Psoas muscle (tissue), 7 donors: ENCODE measurements at regions not wholly inside any gene's neighbourhood (a gene's known extent, or its start where the extent isn't known, plus 50 kb on each side); places are given as distances from the start of the nearest gene placed in this dataset.

ENCODE experiments used
- ATAC-seq, 4 donors: fragments of 200-7000 bp; cut with Tn5 transposase; one replicate each; pipeline ENCODE4 v1.9.1; 2020; ENCODE audit warnings: moderate library complexity in 3 of 4, mild to moderate bottlenecking in 2 of 4
- DNase-seq, 2 donors: peaks; one replicate each; pipeline ENCODE4 v3.0.0-alpha.2; 2020
- H3K27ac ChIP-seq: fragments of 200-600 bp; one replicate; pipeline ENCODE4 v1.8.0; 2022
- H3K27me3 ChIP-seq, 3 donors: fragments of 200-600 bp in 1 of 3; one replicate each; pipeline versions ENCODE4 v1.6.1 to v1.8.0; 2013 to 2022; ENCODE audit warnings: low read length in 2 of 3, mild to moderate bottlenecking in 2 of 3, moderate library complexity in 1 of 3; ENCODE audit not compliant: insufficient read depth in 3 of 3
- H3K36me3 ChIP-seq, 2 donors: fragments of 200-600 bp in 1 of 2; one replicate each; pipeline versions ENCODE4 v1.6.1 to v1.8.0; 2013 to 2022; ENCODE audit warnings: low read depth in 1 of 2, mild to moderate bottlenecking in 1 of 2, moderate library complexity in 1 of 2; ENCODE audit not compliant: insufficient read depth in 1 of 2
- H3K4me1 ChIP-seq: fragments of 200-600 bp; one replicate; pipeline ENCODE4 v1.8.0; 2022
- H3K4me3 ChIP-seq: fragments of 200-600 bp; one replicate; pipeline ENCODE4 v1.8.0; 2022; ENCODE audit warnings: mild to moderate bottlenecking
- H3K9me3 ChIP-seq: fragments of 200-600 bp; one replicate; pipeline ENCODE4 v1.8.0; 2022
- WGBS, 3 donors: extraction: QIAGEN DNeasy Blood & Tissue Kit; methylation state at CpG; one replicate each; pipeline versions ENCODE4 v1.1.6 to v1.1.7; 2013; 5-methylcytosine and 5-hydroxymethylcytosine counted together
- intact Hi-C, 2 donors: fragments of 100-400 bp; cut with DNase I; formaldehyde crosslinking; loops; one replicate each; pipeline versions ENCODE4 v1.11.0 to v1.14.2; 2022
- TF ChIP-seq, protein P1 (sequence below): fragments of 200-600 bp; IDR thresholded peaks from one replicate; pipeline ENCODE4 v1.8.0; 2022; ENCODE audit warnings: antibody characterized with exemption
- donor health status: healthy with polysubstance abuse.
- donor health status: DM: no; HTN: no; CAD: no; lungs with moderate emphysema.
- donor health status: Bipolar disorder and iron deficiency.
- donor health status: healthy.
- donor health status: DM: yes; HTN: yes; CAD: no.
- donor health status: DM: no; HTN: no; CAD: no.
- donor health status: DM: yes; HTN: yes; CAD: no.

DNA sequence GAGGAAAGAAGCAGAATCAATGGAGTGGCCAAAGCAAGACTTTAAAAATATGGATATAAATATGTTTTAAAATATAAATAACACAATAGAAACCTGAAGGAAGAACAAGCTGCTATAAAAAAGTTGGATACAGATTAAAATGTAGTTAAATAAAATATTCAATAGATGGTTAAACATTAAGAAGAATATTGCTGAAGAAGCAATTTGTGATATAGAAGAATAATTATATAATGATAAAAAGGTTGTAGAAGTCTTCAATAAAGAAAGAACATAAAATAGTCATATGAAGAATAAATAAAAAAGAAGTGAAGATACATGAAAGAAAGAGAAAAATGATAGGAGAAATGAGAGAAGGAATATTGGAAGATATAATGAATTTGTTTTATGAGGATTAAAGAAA, 392.0 kb downstream of the DSC3 start:
- Histone ChIP-seq H3K36me3 (no peaks in the 10 kb centered on the region), H3K4me3 (no peak overlapping the region), H3K4me1 (no peaks in the 10 kb centered on the region), H3K27ac (no peak overlapping the region), H3K9me3 (no peaks in the 10 kb centered on the region), H3K27me3 (no peaks in the 10 kb centered on the region)
- ATAC-seq (no peak), DNase-seq (no peak)
- TF ChIP-seq, protein P1, sequence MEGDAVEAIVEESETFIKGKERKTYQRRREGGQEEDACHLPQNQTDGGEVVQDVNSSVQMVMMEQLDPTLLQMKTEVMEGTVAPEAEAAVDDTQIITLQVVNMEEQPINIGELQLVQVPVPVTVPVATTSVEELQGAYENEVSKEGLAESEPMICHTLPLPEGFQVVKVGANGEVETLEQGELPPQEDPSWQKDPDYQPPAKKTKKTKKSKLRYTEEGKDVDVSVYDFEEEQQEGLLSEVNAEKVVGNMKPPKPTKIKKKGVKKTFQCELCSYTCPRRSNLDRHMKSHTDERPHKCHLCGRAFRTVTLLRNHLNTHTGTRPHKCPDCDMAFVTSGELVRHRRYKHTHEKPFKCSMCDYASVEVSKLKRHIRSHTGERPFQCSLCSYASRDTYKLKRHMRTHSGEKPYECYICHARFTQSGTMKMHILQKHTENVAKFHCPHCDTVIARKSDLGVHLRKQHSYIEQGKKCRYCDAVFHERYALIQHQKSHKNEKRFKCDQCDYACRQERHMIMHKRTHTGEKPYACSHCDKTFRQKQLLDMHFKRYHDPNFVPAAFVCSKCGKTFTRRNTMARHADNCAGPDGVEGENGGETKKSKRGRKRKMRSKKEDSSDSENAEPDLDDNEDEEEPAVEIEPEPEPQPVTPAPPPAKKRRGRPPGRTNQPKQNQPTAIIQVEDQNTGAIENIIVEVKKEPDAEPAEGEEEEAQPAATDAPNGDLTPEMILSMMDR, result no peak
- intact Hi-C loops, result no loop called here

DNA sequence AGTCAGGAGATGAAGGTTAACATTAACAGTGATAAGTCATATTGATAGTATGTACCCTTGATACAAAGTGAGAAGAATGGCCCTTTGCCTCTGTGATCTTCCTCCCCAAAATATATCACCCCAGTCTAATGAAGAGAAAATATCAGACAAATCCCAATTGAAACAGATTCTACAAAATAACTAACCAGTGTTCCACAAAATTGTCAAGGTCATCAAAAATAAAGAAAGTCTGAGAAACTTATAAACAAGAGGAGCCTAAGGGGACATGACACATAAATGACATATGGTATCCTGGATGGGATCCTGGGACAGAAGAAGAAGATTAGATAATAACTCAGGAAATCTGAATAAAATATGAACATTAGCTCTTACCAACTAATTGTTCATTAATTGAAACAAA, 398.4 kb downstream of the DSC3 start:
- Histone ChIP-seq H3K4me3 (no peak overlapping the region), H3K27me3 (no peaks in the 10 kb centered on the region), H3K27ac (no peak overlapping the region), H3K36me3 (no peaks in the 10 kb centered on the region), H3K9me3 (no peaks in the 10 kb centered on the region), H3K4me1 (no peaks in the 10 kb centered on the region)
- intact Hi-C loops, result no loop called here
- DNase-seq, result no peak
- no peak for ATAC-seq
- TF ChIP-seq, protein P1, result no peak

DNA sequence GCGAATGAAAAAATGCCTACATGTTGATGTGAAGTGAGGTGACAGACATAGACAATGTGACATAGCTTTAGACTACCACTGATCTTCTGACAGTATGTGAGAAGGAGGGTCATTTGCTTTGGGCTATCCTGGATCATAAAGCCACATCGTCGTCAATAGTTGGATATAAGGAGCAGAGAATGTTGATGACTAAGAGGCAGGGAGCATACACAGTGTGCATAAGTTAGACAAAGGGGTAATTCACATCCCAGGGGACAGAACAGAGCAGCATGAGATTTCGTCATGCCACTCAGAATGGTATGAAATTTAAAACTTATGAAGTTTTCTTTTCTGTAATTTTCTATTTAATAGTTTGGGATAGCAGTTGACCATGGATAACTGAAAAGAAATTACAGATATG, 403.2 kb downstream of the DSC3 start:
- no peak for ATAC-seq
- no peak overlapping the region for H3K4me3 ChIP-seq
- no peak for DNase-seq
- H3K27ac ChIP-seq, result no peak overlapping the region
- TF ChIP-seq, protein P1, result no peak
- H3K36me3 ChIP-seq, result no peaks in the 10 kb centered on the region
- no peaks in the 10 kb centered on the region for H3K27me3 ChIP-seq
- WGBS, 3 donors, result 77 to 82% (median 81%) methylated on average over 4 of the region's 4 CpGs
- intact Hi-C loops, result no loop called here
- no peaks in the 10 kb centered on the region for H3K9me3 ChIP-seq
- H3K4me1 ChIP-seq, result no peaks in the 10 kb centered on the region

DNA sequence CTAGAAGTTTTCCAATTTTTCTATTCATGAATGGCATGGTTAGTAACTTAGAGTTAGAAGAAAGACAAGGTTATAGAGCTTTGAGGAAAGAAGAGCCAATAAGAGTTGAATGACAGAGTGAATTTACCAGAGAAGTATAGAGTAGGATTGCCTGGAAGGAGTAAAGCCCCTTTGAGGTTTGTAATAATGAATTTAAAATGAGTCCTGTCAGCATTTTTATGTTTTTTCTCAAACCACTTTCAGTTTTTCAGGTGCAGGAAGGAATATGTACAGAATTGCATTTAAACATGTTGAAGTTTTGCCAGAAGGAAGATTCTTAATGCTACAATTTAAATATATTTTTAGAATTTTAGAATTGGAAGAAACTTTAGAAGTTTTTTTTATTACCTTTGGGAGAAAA, 408.3 kb downstream of the DSC3 start:
- no peak overlapping the region for H3K4me3 ChIP-seq
- DNase-seq, result no peak
- H3K36me3 ChIP-seq, result no peaks in the 10 kb centered on the region
- peaks cover 0 to 3% (median 0%) of the 10 kb centered on the region in 3 donors for H3K27me3 ChIP-seq
- no peak overlapping the region for H3K27ac ChIP-seq
- TF ChIP-seq, protein P1, result no peak
- ATAC-seq, result no peak
- H3K4me1 ChIP-seq, result no peaks in the 10 kb centered on the region
- no peaks in the 10 kb centered on the region for H3K9me3 ChIP-seq
- intact Hi-C loops, result no loop called here

DNA sequence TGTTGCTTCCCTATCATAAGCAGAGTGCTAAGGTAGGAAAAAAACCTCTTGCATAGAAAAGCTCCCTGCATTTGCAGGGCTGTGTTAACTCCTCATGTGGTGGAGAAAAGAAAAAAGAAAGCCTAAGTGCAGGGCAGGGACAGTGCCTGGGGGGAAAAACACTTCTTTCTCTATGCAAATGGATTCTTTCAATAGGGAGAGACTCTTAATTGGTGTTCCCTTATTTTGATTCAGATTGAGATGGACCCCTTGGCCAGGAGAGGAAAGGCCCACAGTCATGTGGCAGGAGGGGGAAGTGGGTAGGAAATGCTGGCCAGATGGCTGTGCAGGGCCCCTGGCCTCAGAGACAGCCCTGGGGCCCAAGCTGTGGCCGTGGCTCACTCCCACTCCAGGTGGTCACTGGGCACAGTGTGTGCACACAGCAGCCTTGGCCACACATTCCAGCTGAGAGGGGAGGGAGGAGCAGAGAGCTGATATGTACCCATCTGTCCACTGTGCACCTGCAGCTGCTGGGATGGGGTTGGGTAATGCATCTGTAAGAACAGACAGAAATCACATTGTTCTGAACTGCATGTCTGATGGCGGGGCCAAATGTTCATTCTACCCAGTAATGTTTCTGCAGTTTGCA, 410.4 kb downstream of the DSC3 start:
- ATAC-seq, result no peak
- TF ChIP-seq, protein P1, result no peak
- WGBS, 3 donors, result 31 to 38% (median 31%) methylated on average over 2 of the region's 2 CpGs
- no peak for DNase-seq
- H3K27ac ChIP-seq, result no peak overlapping the region
- H3K36me3 ChIP-seq, result no peaks in the 10 kb centered on the region
- H3K4me3 ChIP-seq, result no peak overlapping the region
- H3K4me1 ChIP-seq, result no peaks in the 10 kb centered on the region
- H3K27me3 ChIP-seq, result peaks cover 0 to 3% (median 0%) of the 10 kb centered on the region in 3 donors
- H3K9me3 ChIP-seq, result no peaks in the 10 kb centered on the region
- intact Hi-C loops, result no loop called here
